ENCODE measurements at regions not wholly inside any gene's neighbourhood (a gene's known extent, or its start where the extent isn't known, plus 50 kb on each side); places are given as distances from the start of the nearest gene placed in this dataset.

- Mint-ChIP-seq H3K27ac (no peak overlapping the region), H3K36me3 (ENCODE audit: low read depth) (no peaks in the 10 kb centered on the region), H3K4me1 (ENCODE audit: low read depth) (no peaks in the 10 kb centered on the region), H3K4me3 (no peak overlapping the region), H3K9me3 (no peaks in the 10 kb centered on the region), H3K27me3 (ENCODE audit: insufficient read depth) (peaks cover 2% of the 10 kb centered on the region; the same call in 1 of the 2 replicates)
- TF ChIP-seq CTCF (IDR thresholded peaks at IDR 0.05), result no peak
- DNase-seq, result no peak
Measured at GRCh38 chr9:111222757-111223156, 107.3 kb downstream of the OR2K2 start.

- Mint-ChIP-seq H3K27ac (no peak overlapping the region), H3K9me3 (peaks cover 4% of the 10 kb centered on the region; the same call in 1 of the 2 replicates), H3K4me1 (ENCODE audit: low read depth) (no peaks in the 10 kb centered on the region), H3K27me3 (ENCODE audit: insufficient read depth) (peaks cover 3% of the 10 kb centered on the region; the same call in 1 of the 2 replicates), H3K4me3 (no peak overlapping the region), H3K36me3 (ENCODE audit: low read depth) (peaks cover 15% of the 10 kb centered on the region; the same call in 1 of the 2 replicates)
- no peak for DNase-seq
- TF ChIP-seq CTCF (IDR thresholded peaks at IDR 0.05), result no peak
Measured at GRCh38 chr9:111212874-111213273, 117.2 kb downstream of the OR2K2 start.

- Mint-ChIP-seq H3K27ac (no peak overlapping the region), H3K4me1 (ENCODE audit: low read depth) (no peaks in the 10 kb centered on the region), H3K4me3 (no peak overlapping the region), H3K27me3 (ENCODE audit: insufficient read depth) (peaks cover 5% of the 10 kb centered on the region), H3K36me3 (ENCODE audit: low read depth) (peaks cover 28% of the 10 kb centered on the region), H3K9me3 (peaks cover 38% of the 10 kb centered on the region)
- peak; percentile 20; the same call in 1 of the 2 replicates for TF ChIP-seq CTCF (IDR thresholded peaks at IDR 0.05)
- DNase-seq, result peak; percentile 41
Measured at GRCh38 chr9:111198936-111199335, 131.1 kb downstream of the OR2K2 start.

GRCh38 chr9:111197256-111197655 is 132.8 kb downstream of the OR2K2 start:
- Mint-ChIP-seq H3K27me3 (ENCODE audit: insufficient read depth) (peaks cover 4% of the 10 kb centered on the region), H3K27ac (no peak overlapping the region), H3K9me3 (peaks cover 23% of the 10 kb centered on the region), H3K36me3 (ENCODE audit: low read depth) (peaks cover 19% of the 10 kb centered on the region), H3K4me1 (ENCODE audit: low read depth) (no peaks in the 10 kb centered on the region), H3K4me3 (no peak overlapping the region)
- TF ChIP-seq CTCF (IDR thresholded peaks at IDR 0.05), result no peak
- no peak for DNase-seq

- no peak for TF ChIP-seq CTCF (IDR thresholded peaks at IDR 0.05)
- Mint-ChIP-seq H3K4me1 (ENCODE audit: low read depth) (no peaks in the 10 kb centered on the region), H3K27me3 (ENCODE audit: insufficient read depth) (peaks cover 4% of the 10 kb centered on the region), H3K9me3 (peaks cover 23% of the 10 kb centered on the region), H3K27ac (no peak overlapping the region), H3K36me3 (ENCODE audit: low read depth) (peaks cover 19% of the 10 kb centered on the region), H3K4me3 (no peak overlapping the region)
- no peak for DNase-seq
Measured at GRCh38 chr9:111195766-111196165, 134.3 kb downstream of the OR2K2 start.

- Mint-ChIP-seq H3K4me1 (ENCODE audit: low read depth) (no peaks in the 10 kb centered on the region), H3K4me3 (no peak overlapping the region), H3K27me3 (ENCODE audit: insufficient read depth) (peaks cover 3% of the 10 kb centered on the region), H3K9me3 (peaks cover 7% of the 10 kb centered on the region), H3K27ac (no peak overlapping the region), H3K36me3 (ENCODE audit: low read depth) (peaks cover 7% of the 10 kb centered on the region)
- no peak for TF ChIP-seq CTCF (IDR thresholded peaks at IDR 0.05)
- no peak for DNase-seq
Measured at GRCh38 chr9:111193095-111193494, 136.9 kb downstream of the OR2K2 start.

Data from HFFc6 (cell line).